HepG2 (cell line): ENCODE measurements at regions not wholly inside any gene's neighbourhood (a gene's known extent, or its start where the extent isn't known, plus 50 kb on each side); places are given as distances from the start of the nearest gene placed in this dataset.

ENCODE experiments used
- ATF7-NPFF ChIP-seq: sonication (generic); formaldehyde crosslinking; IDR thresholded peaks from 2 replicates; pipeline ENCODE4 v1.8.1; 2023; ENCODE audit warnings: mild to moderate bottlenecking, low read depth, missing genetic modification reagents, moderate library complexity
- ATRX ChIP-seq: sonication (generic); formaldehyde crosslinking; IDR thresholded peaks from 2 replicates; pipeline ENCODE4 v1.4.0; 2020; ENCODE audit warnings: missing genetic modification reagents, borderline replicate concordance
- BCL3 ChIP-seq: sonication (generic); formaldehyde crosslinking; IDR thresholded peaks from 2 replicates; pipeline ENCODE4 v1.5.1; 2020; ENCODE audit warnings: mild to moderate bottlenecking, missing genetic modification reagents, moderate library complexity
- CENPBD1 ChIP-seq: sonication (generic); formaldehyde crosslinking; IDR thresholded peaks from 2 replicates; pipeline ENCODE4 v1.8.0; 2022; ENCODE audit warnings: missing genetic modification reagents, low read depth, mild to moderate bottlenecking, borderline replicate concordance
- DBP ChIP-seq: sonication (generic); formaldehyde crosslinking; IDR thresholded peaks from 2 replicates; pipeline ENCODE4 v1.4.0; 2020; ENCODE audit warnings: missing genetic modification reagents; ENCODE audit errors: not compliant biosample characterization
- GABPB1 ChIP-seq: IDR thresholded peaks from 2 replicates; pipeline ENCODE4 v1.6.1; 2016; ENCODE audit warnings: mild to moderate bottlenecking, missing genetic modification reagents, moderate library complexity, missing compliant biosample characterization
- IRF1 ChIP-seq: sonication (generic); formaldehyde crosslinking; IDR thresholded peaks from 2 replicates; pipeline ENCODE4 v1.4.0; 2020; ENCODE audit warnings: low read depth, mild to moderate bottlenecking, missing genetic modification reagents
- MED8 ChIP-seq: sonication (generic); formaldehyde crosslinking; IDR thresholded peaks from 2 replicates; pipeline ENCODE4 v1.8.1; 2023; ENCODE audit warnings: mild to moderate bottlenecking, missing genetic modification reagents; ENCODE audit not compliant: insufficient replicate concordance
- MYPOP ChIP-seq: sonication (generic); formaldehyde crosslinking; IDR thresholded peaks from 2 replicates; pipeline ENCODE4 v1.8.1; 2023; ENCODE audit warnings: mild to moderate bottlenecking, moderate library complexity, missing genetic modification reagents
- NCOA2 ChIP-seq: sonication (generic); formaldehyde crosslinking; IDR thresholded peaks from 2 replicates; pipeline ENCODE4 v1.8.0; 2022; ENCODE audit warnings: inconsistent platforms
- PAF1 ChIP-seq: IDR thresholded peaks from 2 replicates; pipeline ENCODE4 v1.6.1; 2016; ENCODE audit warnings: missing genetic modification reagents, missing compliant biosample characterization
- PHF8 ChIP-seq: sonication (generic); formaldehyde crosslinking; IDR thresholded peaks from 2 replicates; pipeline ENCODE4 v1.5.0; 2020; ENCODE audit warnings: missing genetic modification reagents
- RCOR2 ChIP-seq: IDR thresholded peaks from 2 replicates; pipeline ENCODE4 v1.6.1; 2016; ENCODE audit warnings: missing biosample characterization, missing genetic modification reagents
- SAP130 ChIP-seq: IDR thresholded peaks from 2 replicates; pipeline ENCODE4 v1.6.1; 2016; ENCODE audit warnings: low read depth
- TFDP1 ChIP-seq: IDR thresholded peaks from 2 replicates; pipeline ENCODE4 v1.6.1; 2016; ENCODE audit warnings: missing compliant biosample characterization, missing genetic modification reagents, borderline replicate concordance
- ZBTB2 ChIP-seq: sonication (generic); formaldehyde crosslinking; IDR thresholded peaks from 2 replicates; pipeline ENCODE4 v1.8.0; 2022; ENCODE audit warnings: low read depth, missing genetic modification reagents
- ZMAT5 ChIP-seq: sonication (generic); formaldehyde crosslinking; IDR thresholded peaks from 2 replicates; pipeline ENCODE4 v1.5.0; 2020; ENCODE audit warnings: mild to moderate bottlenecking, low read depth, missing genetic modification reagents, borderline replicate concordance
- ZNF441 ChIP-seq: sonication (generic); formaldehyde crosslinking; IDR thresholded peaks from 2 replicates; pipeline ENCODE4 v1.7.0; 2021; ENCODE audit warnings: missing genetic modification reagents, borderline replicate concordance
- ZNF7 ChIP-seq: IDR thresholded peaks from 2 replicates; pipeline ENCODE4 v1.6.1; 2016; ENCODE audit warnings: missing biosample characterization, missing genetic modification reagents
- ZNF800 ChIP-seq: sonication (generic); formaldehyde crosslinking; IDR thresholded peaks from 2 replicates; pipeline ENCODE4 v1.4.0; 2020; ENCODE audit warnings: missing genetic modification reagents
- ZNF879 ChIP-seq: sonication (generic); formaldehyde crosslinking; IDR thresholded peaks from 2 replicates; pipeline ENCODE4 v1.8.1; 2023; ENCODE audit warnings: missing genetic modification reagents

GRCh38 chr6:82086944-82087343 lies 160.6 kb downstream of the IBTK start (continued):
- TF ChIP-seq ZNF800 (no peak), ATRX (CRISPR knock-in tag) (no peak), BCL3 (CRISPR knock-in tag) (no peak), ZBTB2 (CRISPR knock-in tag) (no peak), GABPB1 (CRISPR knock-in tag) (no peak), PAF1 (CRISPR knock-in tag) (no peak), TFDP1 (CRISPR knock-in tag) (no peak), RCOR2 (CRISPR knock-in tag) (peak; percentile 63; the same call in 1 of the 2 replicates), ZNF7 (CRISPR knock-in tag) (no peak), SAP130 (CRISPR knock-in tag) (peak; percentile 16; the same call in 1 of the 2 replicates), ATF7-NPFF (no peak), ZMAT5 (no peak), MYPOP (no peak), ZNF879 (no peak), IRF1 (no peak), CENPBD1 (no peak), ZNF441 (CRISPR knock-in tag) (no peak), PHF8 (CRISPR knock-in tag) (no peak), MED8 (CRISPR knock-in tag) (no peak), NCOA2 (CRISPR knock-in tag) (peak; percentile 51; the same call in 1 of the 2 replicates), DBP (CRISPR knock-in tag) (no peak)
